ENCODE measurements at regions not wholly inside any gene's neighbourhood (a gene's known extent, or its start where the extent isn't known, plus 50 kb on each side); places are given as distances from the start of the nearest gene placed in this dataset.
"Not testable (repeated sequence)": the region's sequence is repeated elsewhere in the genome, so short reads cannot be mapped to it uniquely, and the experiment has no call there.

DNA sequence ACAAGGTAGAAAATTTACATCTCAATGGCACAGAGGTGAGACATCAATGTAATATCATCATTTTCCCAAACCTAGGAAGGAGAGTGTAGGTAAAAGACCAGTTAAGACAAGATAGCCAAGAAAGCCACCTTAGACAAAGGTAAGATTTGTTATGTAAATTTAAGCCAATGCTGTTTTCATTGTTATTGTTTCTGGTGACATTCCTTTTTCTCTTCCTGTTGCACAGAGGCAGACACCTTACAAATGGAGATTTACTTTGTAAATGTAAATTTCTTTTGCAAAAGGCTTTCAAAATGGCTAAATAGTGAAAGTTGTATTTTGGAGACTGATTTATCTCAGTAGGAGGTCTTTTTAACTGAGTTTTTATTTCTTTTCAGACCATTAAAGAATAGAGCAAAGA lies 159.1 kb downstream of the YIPF5 start:
- no peak for DNase-seq

DNA sequence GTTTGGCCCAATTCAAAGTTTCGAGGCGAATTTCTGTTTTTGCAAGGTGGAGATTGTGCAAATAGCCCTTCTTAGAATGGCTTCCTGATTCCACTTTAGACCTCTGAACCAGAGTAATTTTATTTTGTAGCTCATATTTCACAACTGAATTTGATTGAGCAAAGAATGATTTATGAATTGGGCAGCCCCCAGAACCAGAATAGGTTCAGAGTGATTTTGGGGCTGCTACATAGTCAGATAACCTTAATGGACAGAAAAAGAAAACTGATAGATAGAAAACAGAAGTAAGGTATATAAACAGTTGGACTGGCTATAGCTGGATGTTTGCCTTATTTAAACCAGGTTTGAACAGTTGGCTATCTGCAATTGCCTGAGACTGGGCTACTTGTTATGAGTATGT lies 156.6 kb downstream of the YIPF5 start:
- no peak for DNase-seq

GRCh38 chr5:144015961-144016360 lies 154.5 kb downstream of the YIPF5 start:
- peak; percentile 31 for DNase-seq

DNA sequence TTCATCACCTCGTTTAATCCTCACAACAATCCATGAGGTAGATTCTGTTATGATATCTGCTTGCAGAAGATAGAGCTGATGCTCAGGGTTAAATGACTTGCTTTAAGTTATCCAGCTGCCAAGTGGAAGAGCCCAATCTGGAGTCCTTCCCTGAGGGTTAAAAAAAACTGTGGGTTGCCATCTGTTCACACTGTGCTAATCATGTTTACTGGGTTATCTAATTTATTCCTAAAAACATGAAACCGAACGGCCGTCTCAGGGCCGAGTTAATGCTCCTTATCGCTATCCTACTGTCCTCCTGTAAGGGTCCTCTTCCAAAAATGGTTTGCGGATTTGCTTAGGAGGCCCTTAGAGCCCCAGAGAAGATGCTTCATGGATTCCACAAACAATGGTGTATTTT lies 153.3 kb downstream of the YIPF5 start:
- DNase-seq, result no peak

DNA sequence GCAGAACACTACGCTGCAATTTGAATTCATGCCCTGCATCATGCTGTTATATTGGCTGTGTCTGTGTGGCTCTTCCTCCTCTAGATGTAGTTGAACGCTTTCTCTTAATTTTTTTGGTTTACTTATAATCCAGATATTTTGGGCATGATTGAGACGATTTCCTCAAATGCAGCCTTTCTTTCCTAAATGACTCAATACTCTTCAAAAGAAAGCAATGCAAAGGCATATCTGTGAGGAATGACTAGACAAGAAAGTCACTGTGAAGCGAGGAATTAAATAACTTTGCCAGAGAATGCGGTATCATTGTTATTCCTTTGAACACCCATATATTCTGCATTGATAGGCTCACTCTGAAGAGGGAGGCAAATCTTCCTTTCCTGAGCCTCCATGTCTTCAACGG lies 152.8 kb downstream of the YIPF5 start:
- no peak for DNase-seq

DNA sequence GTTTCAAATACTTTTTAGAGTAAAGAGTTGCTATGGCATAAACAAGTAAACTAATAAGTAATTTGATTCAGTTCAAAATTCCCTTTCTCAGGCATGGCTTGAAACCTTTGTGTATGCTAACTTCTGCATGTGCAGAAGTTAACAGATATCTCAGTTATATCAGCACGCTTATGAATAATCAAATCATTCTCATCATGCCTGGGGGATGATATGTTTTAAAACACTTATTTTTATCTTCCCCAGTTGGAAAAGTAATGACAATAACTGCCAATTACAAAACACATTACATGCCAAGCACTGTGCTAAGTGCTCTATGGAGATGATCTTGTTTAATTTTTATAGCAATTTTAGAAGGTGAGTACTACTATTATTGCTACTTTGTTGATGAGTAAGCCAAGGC lies 146.4 kb downstream of the YIPF5 start:
- DNase-seq, result no peak

DNA sequence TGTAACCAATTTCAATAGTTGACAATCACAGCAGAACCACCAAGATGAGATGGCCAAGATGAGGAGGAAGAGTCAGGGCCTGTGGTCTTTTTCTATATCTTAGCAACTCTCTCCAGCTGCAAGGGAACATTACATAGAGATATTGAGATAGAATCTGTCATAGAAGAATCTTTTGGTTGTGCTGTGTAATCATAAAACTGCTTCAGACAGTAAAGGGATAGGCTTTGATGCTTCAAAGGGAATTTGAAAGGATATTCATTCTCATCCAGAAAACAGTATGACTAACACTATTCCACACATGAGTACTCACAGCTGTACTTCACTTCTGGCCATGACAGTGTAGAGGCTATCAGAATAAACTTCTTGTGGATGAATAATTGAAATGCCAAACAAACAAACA lies 145.9 kb downstream of the YIPF5 start:
- no peak for DNase-seq

GRCh38 chr5:144026286-144026685 lies 144.2 kb downstream of the YIPF5 start:
- no peak for DNase-seq

GRCh38 chr5:144028058-144028457 lies 142.4 kb downstream of the YIPF5 start:
- DNase-seq, result peak; percentile 29

GRCh38 chr5:144028636-144029035 lies 141.8 kb downstream of the YIPF5 start:
- DNase-seq, result peak; percentile 82

- DNase-seq, result no peak
Measured at GRCh38 chr5:144030904-144031303, 139.6 kb downstream of the YIPF5 start.

GRCh38 chr5:144032375-144032774 lies 138.1 kb downstream of the YIPF5 start:
- peak; percentile 26 for DNase-seq

- no peak for DNase-seq
Measured at GRCh38 chr5:144033486-144033885, 137.0 kb downstream of the YIPF5 start.

DNA sequence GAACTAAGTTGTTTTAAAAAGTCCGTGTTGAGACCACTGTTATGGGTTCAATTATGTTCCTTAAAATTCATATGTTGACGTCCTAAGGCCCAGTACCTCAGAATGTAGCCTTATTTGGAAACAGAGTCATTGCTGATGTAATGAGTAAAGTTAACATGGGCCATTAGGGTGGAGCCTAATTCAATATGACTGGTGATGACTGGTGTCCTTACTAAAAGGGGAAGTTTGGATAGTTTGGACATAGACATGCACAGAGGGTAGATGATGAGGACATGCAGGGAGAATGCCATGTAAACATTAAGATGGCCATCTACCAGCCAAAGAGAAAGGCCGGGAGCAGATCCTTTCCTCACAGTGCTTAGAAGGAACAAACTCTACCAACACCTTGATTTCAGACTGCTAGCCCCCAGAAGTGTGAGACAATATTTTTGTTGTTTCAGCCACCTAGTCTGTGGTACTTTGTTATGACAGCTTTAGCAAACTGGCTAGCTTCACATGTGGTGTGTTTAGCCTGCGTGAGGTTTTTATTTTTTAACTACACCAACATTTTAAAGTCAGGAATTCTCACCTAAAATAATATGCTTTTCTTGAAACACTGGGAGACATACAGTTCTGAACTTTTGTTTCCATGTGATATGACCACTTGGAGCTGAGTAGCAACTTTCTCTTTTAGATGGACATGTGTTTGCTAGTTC lies 135.3 kb downstream of the YIPF5 start:
- DNase-seq, result no peak

- DNase-seq, result no peak
Measured at GRCh38 chr5:144036476-144036875, 134.0 kb downstream of the YIPF5 start.

GRCh38 chr5:144040615-144041305 lies 129.7 kb downstream of the YIPF5 start:
- peak; percentile 19 for DNase-seq

DNA sequence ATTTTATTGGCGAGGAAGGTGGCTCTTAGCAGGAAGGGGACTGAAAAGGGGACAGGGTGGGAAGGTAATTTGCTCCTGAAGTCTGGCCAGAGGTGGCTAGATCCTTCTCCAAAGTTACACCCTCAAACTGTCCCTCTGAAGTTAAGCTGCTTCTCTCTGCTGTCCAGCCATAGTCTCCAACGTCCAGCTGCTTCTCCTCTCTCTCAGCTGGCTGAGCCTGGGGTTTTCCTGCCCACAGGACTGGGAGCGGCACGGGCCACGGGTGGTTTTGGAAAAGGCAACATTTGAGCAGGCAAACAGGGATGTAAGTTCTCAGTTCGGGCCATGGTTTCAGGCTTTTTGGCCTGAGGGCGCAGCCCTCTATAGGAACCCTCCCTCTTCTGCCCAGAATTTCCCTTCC lies 128.3 kb downstream of the YIPF5 start:
- DNase-seq, result no peak

- no peak for DNase-seq
Measured at GRCh38 chr5:144048259-144048856, 122.1 kb downstream of the YIPF5 start.

DNA sequence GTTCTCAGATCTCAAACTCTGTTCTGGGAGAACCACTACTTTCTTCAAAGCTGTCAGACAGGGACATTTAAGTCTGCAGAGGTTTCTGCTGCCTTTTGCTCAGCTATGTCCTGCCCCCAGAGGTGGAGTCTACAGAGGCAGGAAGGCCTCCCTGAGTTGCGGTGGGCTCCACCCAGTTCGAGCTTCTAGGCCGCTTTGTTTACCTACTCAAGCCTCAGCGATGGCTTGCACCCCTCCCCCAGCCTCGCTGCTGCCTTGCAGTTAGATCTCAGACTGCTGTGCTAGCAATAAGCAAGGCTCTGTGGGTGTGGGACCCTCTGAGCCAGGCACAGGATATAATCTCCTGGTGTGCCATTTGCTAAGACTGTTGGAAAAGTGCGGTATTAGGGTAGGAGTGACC lies 115.1 kb downstream of the YIPF5 start:
- not testable (repeated sequence) for DNase-seq

DNA sequence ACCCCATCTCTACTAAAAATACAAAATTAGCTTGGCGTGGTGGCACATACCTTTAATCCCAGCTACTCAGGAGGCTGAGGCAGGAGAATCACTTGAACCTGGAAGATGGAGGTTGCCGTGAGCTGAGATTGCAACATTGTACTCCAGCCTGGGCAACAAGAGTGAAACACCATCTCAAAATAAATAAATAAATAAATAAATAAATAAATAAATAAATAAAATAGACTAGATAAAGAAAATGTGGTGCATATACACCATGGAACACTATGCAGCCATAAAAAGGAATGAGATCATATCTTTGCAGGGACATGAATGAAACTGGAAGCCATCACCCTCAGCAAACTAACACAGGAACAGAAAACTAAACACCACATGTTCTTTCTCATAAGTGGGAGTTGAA lies 110.4 kb downstream of the YIPF5 start:
- DNase-seq, result not testable (repeated sequence)

GRCh38 chr5:144060598-144060997 lies 109.9 kb downstream of the YIPF5 start:
- no peak for DNase-seq

- no peak for DNase-seq
Measured at GRCh38 chr5:144065786-144066185, 104.7 kb downstream of the YIPF5 start.

GRCh38 chr5:144072518-144072927 lies 97.9 kb downstream of the YIPF5 start:
- no peak for DNase-seq

DNA sequence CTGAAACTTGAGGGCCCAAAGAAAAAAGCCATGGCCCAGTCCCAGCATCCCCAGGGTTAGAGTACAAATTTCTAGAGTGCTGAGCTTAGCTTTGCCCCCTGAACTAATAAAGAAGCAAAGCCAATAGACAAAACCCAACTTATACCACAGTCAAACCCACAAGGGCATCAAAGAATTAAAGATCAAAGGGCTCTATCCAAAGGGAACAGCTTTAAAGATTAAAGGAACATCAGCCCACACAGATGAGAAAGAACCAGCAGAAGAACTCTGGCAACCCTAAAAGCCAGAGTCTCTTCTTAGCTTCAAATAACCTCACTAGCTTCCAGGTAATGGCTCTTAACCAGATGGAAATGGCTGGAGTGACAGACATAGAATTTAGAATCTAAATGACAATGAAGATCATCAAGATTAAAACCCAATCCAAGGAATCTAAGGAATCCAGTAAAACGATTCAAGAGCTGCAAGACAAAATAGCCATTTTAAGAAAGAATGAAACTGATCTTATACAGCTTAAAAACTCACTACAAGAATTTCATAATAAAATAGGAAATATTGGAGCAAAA lies 93.9 kb downstream of the YIPF5 start:
- no peak for DNase-seq
